ENCODE measurements at regions not wholly inside any gene's neighbourhood (a gene's known extent, or its start where the extent isn't known, plus 50 kb on each side); places are given as distances from the start of the nearest gene placed in this dataset.

DNA sequence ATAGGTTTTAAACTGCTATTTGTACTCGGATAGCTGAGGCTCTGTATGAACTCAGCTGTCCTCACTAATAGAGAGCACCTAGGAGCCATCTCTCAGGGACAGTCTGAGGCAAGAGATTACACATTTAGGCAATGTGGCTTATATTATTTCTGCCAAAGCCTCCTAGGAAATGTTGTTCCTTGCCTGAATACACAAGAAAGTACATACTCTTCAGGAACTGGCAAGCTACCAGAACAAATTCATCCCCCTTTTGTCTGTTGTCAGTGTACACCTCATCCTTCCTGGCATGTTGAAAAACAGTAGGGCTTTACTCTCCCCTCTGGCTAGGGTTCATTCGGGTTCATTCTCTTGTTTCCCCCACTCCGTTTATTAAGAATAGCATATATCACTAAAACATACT, 615.9 kb upstream of the FAT3 start:
- TF ChIP-seq CTCF (IDR thresholded peaks at IDR 0.05 in 4 of 5, conservative IDR thresholded peaks at IDR 0.05 in 1 of 5) (no peak), POLR2A (IDR thresholded peaks at IDR 0.05) (no peak)
